ENCODE measurements at regions not wholly inside any gene's neighbourhood (a gene's known extent, or its start where the extent isn't known, plus 50 kb on each side); places are given as distances from the start of the nearest gene placed in this dataset.

GRCh38 chr1:98055457-98055856 is 134.6 kb upstream of the DPYD start:
- DNase-seq (ENCODE audit: low read depth), result no peak
- no peak overlapping the region for H3K4me3 ChIP-seq (ENCODE audit: low read depth, low read length)
- TF ChIP-seq CTCF (conservative IDR thresholded peaks at IDR 0.05; ENCODE audit: low read depth, low read length), result no peak

- TF ChIP-seq CTCF (conservative IDR thresholded peaks at IDR 0.05; ENCODE audit: low read depth, low read length), result no peak
- H3K4me3 ChIP-seq (ENCODE audit: low read depth, low read length), result no peak overlapping the region
- no peak for DNase-seq (ENCODE audit: low read depth)
Observed at GRCh38 chr1:98054786-98055185, 134.0 kb upstream of the DPYD start.

- no peak for TF ChIP-seq CTCF (conservative IDR thresholded peaks at IDR 0.05; ENCODE audit: low read depth, low read length)
- peak overlapping the region; percentile 8 for H3K4me3 ChIP-seq (ENCODE audit: low read depth, low read length)
- no peak for DNase-seq (ENCODE audit: low read depth)
Observed at GRCh38 chr1:98054367-98054701, 133.5 kb upstream of the DPYD start.

GRCh38 chr1:98053471-98054366 is 132.9 kb upstream of the DPYD start:
- DNase-seq (ENCODE audit: low read depth), result no peak
- TF ChIP-seq CTCF (conservative IDR thresholded peaks at IDR 0.05; ENCODE audit: low read depth, low read length), result peak; percentile 74
- peak overlapping the region; percentile 59 for H3K4me3 ChIP-seq (ENCODE audit: low read depth, low read length)

GRCh38 chr1:98051065-98051675 is 130.3 kb upstream of the DPYD start:
- no peak for DNase-seq (ENCODE audit: low read depth)
- no peak overlapping the region for H3K4me3 ChIP-seq (ENCODE audit: low read depth, low read length)
- TF ChIP-seq CTCF (conservative IDR thresholded peaks at IDR 0.05; ENCODE audit: low read depth, low read length), result peak; percentile 99

GRCh38 chr1:98049370-98050135 is 128.7 kb upstream of the DPYD start:
- DNase-seq (ENCODE audit: low read depth), result no peak
- no peak overlapping the region for H3K4me3 ChIP-seq (ENCODE audit: low read depth, low read length)
- TF ChIP-seq CTCF (conservative IDR thresholded peaks at IDR 0.05; ENCODE audit: low read depth, low read length), result no peak

Measured in epithelial cell of proximal tubule (primary cell).